ENCODE measurements at regions not wholly inside any gene's neighbourhood (a gene's known extent, or its start where the extent isn't known, plus 50 kb on each side); places are given as distances from the start of the nearest gene placed in this dataset.
"Not testable (repeated sequence)": the region's sequence is repeated elsewhere in the genome, so short reads cannot be mapped to it uniquely, and the experiment has no call there.

DNA sequence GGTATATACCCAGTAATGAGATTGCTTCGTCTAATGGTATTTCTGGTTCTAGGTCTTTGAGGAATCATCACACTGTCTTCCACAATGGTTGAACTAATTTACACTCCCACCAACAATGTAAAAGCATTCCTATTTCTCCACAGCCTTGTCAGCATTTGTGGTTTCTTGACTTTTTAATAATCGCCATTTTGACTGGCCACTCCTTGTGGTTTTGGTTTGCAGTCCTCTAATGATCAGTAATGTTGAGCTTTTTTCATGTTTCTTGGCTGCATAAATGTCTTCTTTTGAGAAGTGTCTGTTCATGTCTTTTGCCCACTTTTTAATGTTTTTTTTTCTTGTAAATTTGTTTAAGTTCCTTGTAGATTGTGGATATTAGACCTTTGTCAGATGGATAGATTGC, 70.9 kb upstream of the SLIT3 start:
- TF ChIP-seq, protein P1, sequence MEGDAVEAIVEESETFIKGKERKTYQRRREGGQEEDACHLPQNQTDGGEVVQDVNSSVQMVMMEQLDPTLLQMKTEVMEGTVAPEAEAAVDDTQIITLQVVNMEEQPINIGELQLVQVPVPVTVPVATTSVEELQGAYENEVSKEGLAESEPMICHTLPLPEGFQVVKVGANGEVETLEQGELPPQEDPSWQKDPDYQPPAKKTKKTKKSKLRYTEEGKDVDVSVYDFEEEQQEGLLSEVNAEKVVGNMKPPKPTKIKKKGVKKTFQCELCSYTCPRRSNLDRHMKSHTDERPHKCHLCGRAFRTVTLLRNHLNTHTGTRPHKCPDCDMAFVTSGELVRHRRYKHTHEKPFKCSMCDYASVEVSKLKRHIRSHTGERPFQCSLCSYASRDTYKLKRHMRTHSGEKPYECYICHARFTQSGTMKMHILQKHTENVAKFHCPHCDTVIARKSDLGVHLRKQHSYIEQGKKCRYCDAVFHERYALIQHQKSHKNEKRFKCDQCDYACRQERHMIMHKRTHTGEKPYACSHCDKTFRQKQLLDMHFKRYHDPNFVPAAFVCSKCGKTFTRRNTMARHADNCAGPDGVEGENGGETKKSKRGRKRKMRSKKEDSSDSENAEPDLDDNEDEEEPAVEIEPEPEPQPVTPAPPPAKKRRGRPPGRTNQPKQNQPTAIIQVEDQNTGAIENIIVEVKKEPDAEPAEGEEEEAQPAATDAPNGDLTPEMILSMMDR (IDR thresholded peaks at IDR 0.05): not testable (repeated sequence)
- not testable (repeated sequence) for TF ChIP-seq POLR2A (IDR thresholded peaks at IDR 0.05)

All from thyroid gland (tissue), 4 donors.